T-cell (primary cell): ENCODE measurements at regions not wholly inside any gene's neighbourhood (a gene's known extent, or its start where the extent isn't known, plus 50 kb on each side); places are given as distances from the start of the nearest gene placed in this dataset.

ENCODE experiments used
- ATAC-seq, 4 experiments: fragments of 200-7000 bp in 3 of 4; fragments of 150-1000 bp in 1 of 4; cut with Tn5 transposase; replicated peaks in 1 of 4; 1 replicate in 3 of 4; 2 replicates in 1 of 4; pipeline ENCODE4 v1.10.0; 2021; ENCODE audit warnings: moderate library complexity in 3 of 4, mild to moderate bottlenecking in 2 of 4, moderate number of reproducible peaks in 1 of 4
- CTCF ChIA-PET, 2 donors: fragments of 300-600 bp; sonication (Branson Sonifier 250); formaldehyde crosslinking; loops; one replicate each; lab custom pipeline; 2022; ENCODE audit warnings: antibody characterized with exemption in 2 of 2; lab: Charles Lee
- POLR2A ChIA-PET, 2 donors: fragments of 300-600 bp; sonication (Branson Sonifier 250); formaldehyde crosslinking; loops; one replicate each; lab custom pipeline; 2022; ENCODE audit warnings: antibody characterized with exemption in 2 of 2; lab: Charles Lee
- DNase-seq, 35 experiments: peaks; one replicate each; pipeline versions ENCODE4 v3.0.0 to v3.0.0-alpha.2; 2013 to 2023
- H3K27ac ChIP-seq: one replicate; pipeline ENCODE4 v1.5.1; 2013; ENCODE audit warnings: low read length
- H3K27me3 ChIP-seq, 2 experiments: replicated peaks in 1 of 2; 1 replicate in 1 of 2; 2 replicates in 1 of 2; pipeline versions ENCODE4 v1.6.1 to v1.7.0; 2013; ENCODE audit warnings: low read length in 1 of 2, mixed read lengths in 1 of 2; ENCODE audit not compliant: control insufficient read depth in 2 of 2, insufficient read depth in 2 of 2; ENCODE audit errors: extremely low read depth in 1 of 2
- H3K36me3 ChIP-seq, 2 donors: 1 replicate in 1 of 2; 2 replicates in 1 of 2; pipeline versions ENCODE4 v1.6.1 to v1.7.0; 2013; ENCODE audit warnings: low read length in 1 of 2; ENCODE audit not compliant: control insufficient read depth in 2 of 2, insufficient read depth in 1 of 2; ENCODE audit errors: extremely low read depth in 1 of 2
- H3K4me1 ChIP-seq, 2 experiments: 1 replicate in 1 of 2; 2 replicates in 1 of 2; pipeline versions ENCODE4 v1.6.1 to v1.7.0; 2013; ENCODE audit warnings: low read length in 2 of 2, mixed read lengths in 1 of 2; ENCODE audit not compliant: insufficient read depth in 2 of 2, control insufficient read depth in 1 of 2; ENCODE audit errors: extremely low read depth in 1 of 2
- H3K4me3 ChIP-seq, 2 donors: 1 replicate in 1 of 2; 2 replicates in 1 of 2; pipeline versions ENCODE4 v1.5.1 to v1.7.0; 2013; ENCODE audit warnings: mild to moderate bottlenecking in 2 of 2, low read length in 1 of 2, moderate library complexity in 1 of 2; ENCODE audit not compliant: control insufficient read depth in 1 of 2; ENCODE audit errors: extremely low read depth in 1 of 2
- H3K9me3 ChIP-seq: 2 replicates; pipeline ENCODE4 v1.7.0; 2013
- H3K27ac Mint-ChIP-seq, 2 donors: one replicate each; pipeline ENCODE4 v1.8.0; 2020 to 2021; ENCODE audit warnings: mild to moderate bottlenecking in 2 of 2, mixed read lengths in 2 of 2
- H3K27me3 Mint-ChIP-seq, 2 donors: one replicate each; pipeline ENCODE4 v1.8.0; 2021 to 2022; ENCODE audit warnings: mixed read lengths in 2 of 2
- H3K36me3 Mint-ChIP-seq: one replicate; pipeline ENCODE4 v1.8.0; 2021; ENCODE audit warnings: mixed read lengths
- H3K4me1 Mint-ChIP-seq, 3 donors: one replicate each; pipeline ENCODE4 v1.8.0; 2020 to 2022; ENCODE audit warnings: mixed read lengths in 3 of 3, mild to moderate bottlenecking in 1 of 3
- H3K4me3 Mint-ChIP-seq, 3 donors: one replicate each; pipeline ENCODE4 v1.8.0; 2020 to 2022; ENCODE audit warnings: mild to moderate bottlenecking in 3 of 3, mixed read lengths in 3 of 3, moderate library complexity in 3 of 3
- H3K9me3 Mint-ChIP-seq, 3 donors: one replicate each; pipeline ENCODE4 v1.8.0; 2020 to 2022; ENCODE audit warnings: mixed read lengths in 3 of 3
- WGBS: methylation state at CpG from one replicate; pipeline ENCODE4 v1.1.5; 2013; ENCODE audit warnings: missing lambda C conversion rate; ENCODE audit not compliant: insufficient coverage; 5-methylcytosine and 5-hydroxymethylcytosine counted together

GRCh38 chr9:121598167-121598964 lies 53.1 kb upstream of the DAB2IP start:
- ChIA-PET POLR2A (no interaction called here), CTCF (no interaction called here)
- peaks cover 16 to 45% of the 10 kb centered on the region in 2 experiments for H3K27me3 ChIP-seq
- DNase-seq (no peak), ATAC-seq (no peak)
- H3K27ac ChIP-seq = no peak overlapping the region
- Mint-ChIP-seq H3K4me3 (peak overlapping the region in 1 of 3 donors; percentile 37), H3K27me3 (peaks cover 60 to 62% of the 10 kb centered on the region in 2 donors), H3K9me3 (peaks cover 6 to 13% (median 7%) of the 10 kb centered on the region in 3 donors), H3K4me1 (peaks cover 0 to 5% (median 4%) of the 10 kb centered on the region in 3 donors), H3K27ac (no peak overlapping the region), H3K36me3 (peaks cover 4% of the 10 kb centered on the region)
- peaks cover 7% of the 10 kb centered on the region for H3K9me3 ChIP-seq
- WGBS = 28% methylated on average over 65 of the region's 76 CpGs
- no peaks in the 10 kb centered on the region for H3K36me3 ChIP-seq
- H3K4me1 ChIP-seq = peaks cover 0 to 8% of the 10 kb centered on the region in 2 experiments
- no peak overlapping the region for H3K4me3 ChIP-seq

GRCh38 chr9:121598965-121599871 lies 52.2 kb upstream of the DAB2IP start:
- ChIA-PET CTCF (no interaction called here), POLR2A (no interaction called here)
- no peak overlapping the region for H3K4me3 ChIP-seq
- Mint-ChIP-seq H3K27me3 (peaks cover 62 to 64% of the 10 kb centered on the region in 2 donors), H3K27ac (no peak overlapping the region), H3K9me3 (peaks cover 6 to 13% (median 7%) of the 10 kb centered on the region in 3 donors), H3K4me1 (peaks cover 0 to 5% (median 4%) of the 10 kb centered on the region in 3 donors), H3K36me3 (peaks cover 4% of the 10 kb centered on the region), H3K4me3 (peak overlapping the region in 1 of 3 donors; percentile 37)
- H3K36me3 ChIP-seq = no peaks in the 10 kb centered on the region
- H3K9me3 ChIP-seq = peaks cover 7% of the 10 kb centered on the region
- H3K27me3 ChIP-seq = peaks cover 15 to 53% of the 10 kb centered on the region in 2 experiments
- WGBS = 4% methylated on average over 74 of the region's 88 CpGs
- ATAC-seq = no peak
- no peak for DNase-seq
- peaks cover 0 to 8% of the 10 kb centered on the region in 2 experiments for H3K4me1 ChIP-seq
- no peak overlapping the region for H3K27ac ChIP-seq

GRCh38 chr9:121599872-121600585 lies 51.4 kb upstream of the DAB2IP start:
- Mint-ChIP-seq H3K27ac (no peak overlapping the region), H3K27me3 (peaks cover 61 to 62% of the 10 kb centered on the region in 2 donors), H3K9me3 (peaks cover 6 to 13% (median 7%) of the 10 kb centered on the region in 3 donors), H3K36me3 (peaks cover 4% of the 10 kb centered on the region), H3K4me1 (peaks cover 0 to 5% (median 4%) of the 10 kb centered on the region in 3 donors), H3K4me3 (peak overlapping the region in 1 of 3 donors; percentile 0)
- H3K4me1 ChIP-seq = peaks cover 0 to 8% of the 10 kb centered on the region in 2 experiments
- H3K9me3 ChIP-seq = peaks cover 7% of the 10 kb centered on the region
- WGBS = 28% methylated on average over 6 of the region's 25 CpGs
- peaks cover 15 to 59% of the 10 kb centered on the region in 2 experiments for H3K27me3 ChIP-seq
- H3K36me3 ChIP-seq = no peaks in the 10 kb centered on the region
- ATAC-seq = no peak
- no peak overlapping the region for H3K27ac ChIP-seq
- H3K4me3 ChIP-seq = no peak overlapping the region
- ChIA-PET CTCF (no interaction called here), POLR2A (no interaction called here)
- no peak for DNase-seq

GRCh38 chr9:121601194-121601593 lies 50.2 kb upstream of the DAB2IP start:
- H3K9me3 ChIP-seq = peaks cover 7% of the 10 kb centered on the region
- H3K4me1 ChIP-seq = peaks cover 0 to 8% of the 10 kb centered on the region in 2 experiments
- Mint-ChIP-seq H3K9me3 (peaks cover 6 to 13% (median 7%) of the 10 kb centered on the region in 3 donors), H3K4me1 (peaks cover 0 to 5% (median 4%) of the 10 kb centered on the region in 3 donors), H3K27me3 (peaks cover 54 to 66% of the 10 kb centered on the region in 2 donors), H3K27ac (no peak overlapping the region), H3K36me3 (peaks cover 4% of the 10 kb centered on the region), H3K4me3 (peak overlapping the region in 1 of 3 donors; percentile 0)
- no peaks in the 10 kb centered on the region for H3K36me3 ChIP-seq
- no peak for DNase-seq
- H3K27ac ChIP-seq = no peak overlapping the region
- no peak overlapping the region for H3K4me3 ChIP-seq
- ChIA-PET CTCF (no interaction called here), POLR2A (no interaction called here)
- peaks cover 13 to 69% of the 10 kb centered on the region in 2 experiments for H3K27me3 ChIP-seq
- ATAC-seq = no peak
- WGBS = 0% methylated on average over 1 of the region's 3 CpGs
